ENCODE measurements at regions not wholly inside any gene's neighbourhood (a gene's known extent, or its start where the extent isn't known, plus 50 kb on each side); places are given as distances from the start of the nearest gene placed in this dataset.
"Not testable (repeated sequence)": the region's sequence is repeated elsewhere in the genome, so short reads cannot be mapped to it uniquely, and the experiment has no call there.

DNA sequence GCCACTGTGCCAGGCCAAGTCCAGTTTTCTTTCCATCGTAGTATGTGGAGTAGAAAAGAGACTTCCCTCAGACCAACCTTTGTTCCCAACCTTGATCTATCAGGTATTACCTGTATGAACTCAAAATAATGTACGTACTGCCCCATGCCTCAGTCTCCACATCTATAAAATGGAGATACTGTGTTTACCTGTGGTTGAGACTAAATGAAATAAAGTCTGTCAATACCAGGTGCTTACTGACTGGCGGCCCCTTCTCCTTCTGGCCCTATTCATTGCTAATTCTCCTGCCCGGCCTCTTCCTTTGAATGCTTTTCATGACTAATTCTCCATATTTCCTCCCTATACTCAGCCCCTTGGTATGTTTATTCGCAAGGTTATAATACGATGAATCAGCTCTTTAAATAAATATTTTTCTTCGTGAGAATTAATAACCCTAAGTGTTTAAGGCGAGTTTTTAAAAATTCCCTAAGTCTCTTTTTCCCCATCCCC is 89.6 kb upstream of the BASP1 start:
- H3K27ac ChIP-seq (ENCODE audit: low read depth, low read length, poor library complexity, severe bottlenecking), result no peak overlapping the region
- H3K36me3 ChIP-seq (ENCODE audit: insufficient read depth, low read length), result no peaks in the 10 kb centered on the region
- TF ChIP-seq EZH2phosphoT487 (IDR thresholded peaks at IDR 0.05; ENCODE audit: borderline replicate concordance, low read depth, low read length), result no peak
- TF ChIP-seq, protein P1, sequence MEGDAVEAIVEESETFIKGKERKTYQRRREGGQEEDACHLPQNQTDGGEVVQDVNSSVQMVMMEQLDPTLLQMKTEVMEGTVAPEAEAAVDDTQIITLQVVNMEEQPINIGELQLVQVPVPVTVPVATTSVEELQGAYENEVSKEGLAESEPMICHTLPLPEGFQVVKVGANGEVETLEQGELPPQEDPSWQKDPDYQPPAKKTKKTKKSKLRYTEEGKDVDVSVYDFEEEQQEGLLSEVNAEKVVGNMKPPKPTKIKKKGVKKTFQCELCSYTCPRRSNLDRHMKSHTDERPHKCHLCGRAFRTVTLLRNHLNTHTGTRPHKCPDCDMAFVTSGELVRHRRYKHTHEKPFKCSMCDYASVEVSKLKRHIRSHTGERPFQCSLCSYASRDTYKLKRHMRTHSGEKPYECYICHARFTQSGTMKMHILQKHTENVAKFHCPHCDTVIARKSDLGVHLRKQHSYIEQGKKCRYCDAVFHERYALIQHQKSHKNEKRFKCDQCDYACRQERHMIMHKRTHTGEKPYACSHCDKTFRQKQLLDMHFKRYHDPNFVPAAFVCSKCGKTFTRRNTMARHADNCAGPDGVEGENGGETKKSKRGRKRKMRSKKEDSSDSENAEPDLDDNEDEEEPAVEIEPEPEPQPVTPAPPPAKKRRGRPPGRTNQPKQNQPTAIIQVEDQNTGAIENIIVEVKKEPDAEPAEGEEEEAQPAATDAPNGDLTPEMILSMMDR (conservative IDR thresholded peaks at IDR 0.05; ENCODE audit: low read length), result no peak
- BruUV-seq (replicated peaks), result no TSS peak
- no peaks in the 10 kb centered on the region for H4K20me1 ChIP-seq (ENCODE audit: insufficient read depth, low read length)
- ChIA-PET POLR2A (interaction anchor here (0.7 kb wide), 1 partner anchor 527 kb away, joined by 3 read pairs; no protein-coding TSS in a partner anchor), CTCF (ENCODE audit: unreplicated experiment) (no interaction called here)
- no peak overlapping the region for H3K4me2 ChIP-seq (ENCODE audit: low read length)
- H2AFZ ChIP-seq (ENCODE audit: low read length), result no peak overlapping the region
- no peaks in the 10 kb centered on the region for H3K9me2 ChIP-seq (ENCODE audit: insufficient read depth, low read length)
- H3K4me3 ChIP-seq (ENCODE audit: low read depth, low read length, poor library complexity, severe bottlenecking), result no peak overlapping the region
- DNase-seq (ENCODE audit: low spot score), result no peak
- intact Hi-C loops (cut with micrococcal nuclease; ENCODE audit: unreplicated experiment), result no loop called here
- no peaks in the 10 kb centered on the region for H3K9me3 ChIP-seq (ENCODE audit: low read length)
- no peaks in the 10 kb centered on the region for H3K4me1 ChIP-seq (ENCODE audit: insufficient read depth, low read length, poor library complexity, severe bottlenecking)
- H3K79me2 ChIP-seq (ENCODE audit: insufficient read depth, low read depth, low read length), result no peaks in the 10 kb centered on the region

DNA sequence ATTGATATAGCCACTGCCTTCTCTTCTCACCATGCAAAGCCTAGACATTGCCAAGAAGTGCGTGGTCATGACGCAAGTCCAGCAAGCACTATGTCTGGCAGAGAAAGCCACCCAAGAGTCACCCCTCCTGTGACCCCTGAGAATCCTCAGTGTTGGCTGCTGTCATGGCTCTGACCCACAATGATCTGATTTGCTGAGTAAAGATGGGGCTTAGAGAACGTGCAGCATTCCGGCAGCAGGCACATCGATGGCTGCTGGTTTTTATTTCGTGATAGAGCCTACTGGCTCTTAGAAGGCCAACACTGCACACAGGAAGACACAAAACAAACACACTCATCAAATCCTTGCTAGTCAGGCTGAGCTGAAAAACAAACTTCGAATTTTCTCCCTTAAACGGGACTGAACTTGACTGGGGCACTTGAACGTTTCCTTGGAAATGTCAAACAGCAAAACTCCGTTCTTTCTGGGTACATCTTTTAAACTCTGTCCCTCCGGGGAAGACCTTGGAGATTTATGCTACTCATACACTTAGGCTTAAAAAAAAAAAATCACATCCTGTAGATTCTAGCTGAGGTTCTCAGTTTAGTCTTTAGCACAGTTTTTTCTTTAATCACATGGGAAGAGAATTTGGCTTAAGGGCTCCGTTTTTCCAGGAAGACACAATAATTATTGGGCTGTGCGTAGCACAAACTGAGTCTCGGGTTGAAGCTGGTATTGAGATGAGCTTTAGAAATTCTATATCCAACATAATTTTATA is 88.2 kb upstream of the BASP1 start:
- H4K20me1 ChIP-seq (ENCODE audit: insufficient read depth, low read length), result no peaks in the 10 kb centered on the region
- intact Hi-C loops (cut with micrococcal nuclease; ENCODE audit: unreplicated experiment), result no loop called here
- ChIA-PET CTCF (ENCODE audit: unreplicated experiment) (no interaction called here), POLR2A (interaction anchor here (0.6 to 1.1 kb wide), 2 partner anchors 17 to 307 kb away, joined by 3 to 5 read pairs; no protein-coding TSS in a partner anchor)
- no peak for DNase-seq (ENCODE audit: low spot score)
- TF ChIP-seq EZH2phosphoT487 (IDR thresholded peaks at IDR 0.05; ENCODE audit: borderline replicate concordance, low read depth, low read length), result no peak
- TF ChIP-seq, protein P1 (conservative IDR thresholded peaks at IDR 0.05; ENCODE audit: low read length), result no peak
- H2AFZ ChIP-seq (ENCODE audit: low read length), result no peak overlapping the region
- no peaks in the 10 kb centered on the region for H3K9me2 ChIP-seq (ENCODE audit: insufficient read depth, low read length)
- H3K4me3 ChIP-seq (ENCODE audit: low read depth, low read length, poor library complexity, severe bottlenecking), result no peak overlapping the region
- no peak overlapping the region for H3K27ac ChIP-seq (ENCODE audit: low read depth, low read length, poor library complexity, severe bottlenecking)
- no peak overlapping the region for H3K4me2 ChIP-seq (ENCODE audit: low read length)
- H3K79me2 ChIP-seq (ENCODE audit: insufficient read depth, low read depth, low read length), result no peaks in the 10 kb centered on the region
- BruUV-seq (replicated peaks), result no TSS peak
- no peaks in the 10 kb centered on the region for H3K4me1 ChIP-seq (ENCODE audit: insufficient read depth, low read length, poor library complexity, severe bottlenecking)
- H3K9me3 ChIP-seq (ENCODE audit: low read length), result no peaks in the 10 kb centered on the region
- H3K36me3 ChIP-seq (ENCODE audit: insufficient read depth, low read length), result no peaks in the 10 kb centered on the region

DNA sequence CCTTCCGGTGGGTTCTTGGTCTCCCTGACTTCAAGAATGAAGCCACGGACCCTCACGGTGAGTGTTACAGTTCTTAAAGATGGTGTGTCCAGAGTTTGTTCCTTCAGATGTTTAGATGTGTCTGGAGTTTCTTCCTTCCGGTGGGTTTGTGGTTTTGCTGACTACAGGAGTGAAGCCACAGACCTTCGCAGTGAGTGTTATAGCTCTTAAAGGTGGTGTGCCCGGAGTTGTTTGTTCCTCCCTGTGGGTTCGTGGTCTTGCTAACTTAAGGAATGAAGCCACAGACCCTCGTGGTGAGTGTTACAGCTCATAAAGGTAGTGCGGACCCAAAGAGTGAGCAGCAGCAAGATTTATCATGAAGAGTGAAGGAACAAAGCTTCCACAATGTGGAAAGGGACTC is 87.1 kb upstream of the BASP1 start:
- intact Hi-C loops (cut with micrococcal nuclease; ENCODE audit: unreplicated experiment), result loop anchor here (5.0 kb wide), 1 partner anchor 643 kb away; no protein-coding TSS in a partner anchor
- H3K9me3 ChIP-seq (ENCODE audit: low read length); H3K4me2 ChIP-seq (ENCODE audit: low read length); H3K79me2 ChIP-seq (ENCODE audit: insufficient read depth, low read depth, low read length); CTCF ChIA-PET (ENCODE audit: unreplicated experiment); H2AFZ ChIP-seq (ENCODE audit: low read length); H3K36me3 ChIP-seq (ENCODE audit: insufficient read depth, low read length); H3K9me2 ChIP-seq (ENCODE audit: insufficient read depth, low read length); H3K27ac ChIP-seq (ENCODE audit: low read depth, low read length, poor library complexity, severe bottlenecking); H3K4me1 ChIP-seq (ENCODE audit: insufficient read depth, low read length, poor library complexity, severe bottlenecking); DNase-seq (ENCODE audit: low spot score); BruUV-seq (replicated peaks); H3K4me3 ChIP-seq (ENCODE audit: low read depth, low read length, poor library complexity, severe bottlenecking); H4K20me1 ChIP-seq (ENCODE audit: insufficient read depth, low read length): not testable (repeated sequence)
- POLR2A ChIA-PET, result interaction anchor here (0.8 kb wide), 1 partner anchor 20 kb away, joined by 3 read pairs; no protein-coding TSS in a partner anchor

All from OCI-LY7 (cell line).